Activated CD8-positive, alpha-beta memory T cell treated with anti-CD3 and anti-CD28 coated beads, Interleukin-2, amount 50 U/mL, for 48 hours (primary cell): ENCODE measurements at regions not wholly inside any gene's neighbourhood (a gene's known extent, or its start where the extent isn't known, plus 50 kb on each side); places are given as distances from the start of the nearest gene placed in this dataset.

ENCODE experiments used
- DNase-seq: peaks from one replicate; pipeline ENCODE4 v3.0.0-alpha.2; 2020

DNA sequence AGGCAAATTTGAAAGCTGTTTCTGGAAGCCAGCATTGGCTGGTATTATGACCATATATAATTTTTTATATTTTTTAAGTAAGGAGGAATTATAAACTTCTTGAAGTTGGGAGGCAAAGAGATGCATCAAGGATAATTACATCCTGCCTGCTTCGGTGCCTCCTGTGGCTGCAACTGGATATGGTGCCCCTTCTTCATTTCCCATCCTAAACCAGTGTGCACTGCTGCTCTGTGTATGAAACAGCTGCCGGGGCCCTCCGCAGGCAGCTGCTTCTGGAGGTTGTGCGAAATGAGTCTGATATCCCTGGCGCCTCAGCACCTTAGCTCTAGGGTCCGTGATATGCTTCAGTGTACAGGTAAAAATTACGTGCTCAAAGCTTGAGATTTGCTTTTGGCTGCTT lies 304.2 kb downstream of the ENC1 start:
- no peak for DNase-seq

DNA sequence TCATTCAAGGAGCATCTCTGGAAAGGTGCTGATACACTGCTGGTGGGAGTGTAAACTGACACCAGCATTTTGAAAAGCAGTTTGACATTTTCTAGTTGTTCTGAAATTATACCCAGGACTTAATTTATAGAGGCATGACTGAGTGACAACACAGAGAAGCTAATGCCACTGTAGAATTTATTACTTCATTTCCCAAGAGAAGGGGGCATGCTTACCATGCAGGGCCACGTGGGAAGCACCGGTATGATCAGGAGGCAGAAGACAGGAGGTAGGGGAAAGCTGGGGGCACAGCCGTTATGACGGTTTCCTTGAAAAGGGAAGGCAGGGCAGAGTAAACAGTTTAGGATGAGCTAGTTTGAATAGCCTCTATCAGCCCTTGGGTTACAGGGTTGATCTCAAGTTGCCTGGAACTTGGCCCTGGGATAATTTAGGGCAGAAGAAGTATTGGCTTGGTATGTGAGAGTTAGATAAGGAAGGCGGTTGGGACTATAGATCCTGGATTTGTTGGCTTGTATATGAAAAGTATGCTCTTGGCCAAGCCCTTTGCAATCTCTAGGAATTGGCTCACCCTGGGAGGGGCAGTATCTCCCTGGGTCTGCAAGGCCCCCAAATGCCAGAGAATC lies 305.7 kb downstream of the ENC1 start:
- DNase-seq = no peak

DNA sequence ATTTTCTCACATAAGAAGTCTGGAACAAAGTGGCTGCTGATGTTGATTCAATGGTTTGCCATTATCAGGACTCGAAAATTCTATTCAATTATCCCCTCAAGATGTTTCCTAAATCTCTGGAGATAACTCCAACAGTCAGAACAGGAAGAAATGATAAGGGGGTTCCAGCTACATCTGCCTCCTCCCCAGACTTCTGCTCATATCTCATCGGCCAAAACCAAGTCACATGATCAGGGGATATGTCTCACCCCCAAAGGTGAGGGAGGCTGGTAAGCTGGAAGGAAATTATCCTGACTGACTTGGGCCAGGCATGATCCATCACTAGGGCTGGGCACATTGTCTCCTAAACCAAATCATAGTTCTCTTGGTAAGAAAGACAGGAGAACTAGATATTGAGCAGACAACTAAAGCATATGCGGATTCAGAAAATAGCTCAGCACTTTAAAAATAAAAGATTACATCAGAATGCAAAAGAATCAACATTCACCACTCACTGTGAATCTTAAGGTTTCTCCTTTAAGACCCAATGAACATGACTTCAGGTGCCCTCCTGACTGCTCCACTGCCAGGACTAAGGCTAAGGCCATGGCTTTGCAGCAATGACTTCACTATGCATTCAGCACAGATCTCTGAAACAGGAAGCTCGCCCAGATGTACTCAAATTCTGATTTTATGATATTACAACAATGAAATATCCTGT lies 306.3 kb downstream of the ENC1 start:
- DNase-seq = no peak

DNA sequence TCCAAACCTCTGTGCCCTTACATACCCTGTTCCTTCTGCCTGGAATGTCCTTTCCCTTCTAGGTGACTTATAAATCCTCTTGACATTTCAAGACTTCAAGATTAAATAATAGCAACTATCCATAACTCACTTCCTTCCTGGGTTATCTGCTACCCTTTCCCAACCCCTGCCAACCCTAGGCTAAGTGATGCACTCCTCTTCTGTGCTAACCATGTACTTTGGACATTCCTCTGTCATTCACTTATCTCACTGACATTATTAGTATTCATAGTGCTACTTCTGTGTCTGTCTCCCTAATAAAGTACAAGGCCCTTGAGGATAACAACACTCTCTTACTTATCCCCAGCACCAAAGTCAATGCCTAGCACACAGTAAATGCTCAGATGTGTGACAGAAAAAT lies 307.1 kb downstream of the ENC1 start:
- DNase-seq = no peak

DNA sequence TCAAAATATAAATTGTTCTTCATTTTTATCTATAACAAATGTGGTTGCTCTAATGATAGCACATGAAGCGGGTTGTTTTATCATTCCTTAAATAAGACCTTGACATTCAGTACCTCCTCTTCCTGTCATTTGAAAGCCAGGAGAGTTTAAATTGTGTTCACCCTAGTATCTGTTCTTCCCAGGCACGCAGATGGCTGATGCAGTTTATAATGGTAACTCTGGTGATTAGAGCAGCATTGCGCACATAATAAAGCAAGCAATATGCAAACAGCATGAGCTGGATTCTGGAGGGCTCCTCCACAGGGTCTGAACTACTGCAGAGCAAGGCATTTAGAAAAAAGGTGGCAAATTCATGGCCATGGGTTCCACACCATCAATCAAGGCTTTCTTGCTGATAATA lies 307.8 kb downstream of the ENC1 start:
- no peak for DNase-seq

DNA sequence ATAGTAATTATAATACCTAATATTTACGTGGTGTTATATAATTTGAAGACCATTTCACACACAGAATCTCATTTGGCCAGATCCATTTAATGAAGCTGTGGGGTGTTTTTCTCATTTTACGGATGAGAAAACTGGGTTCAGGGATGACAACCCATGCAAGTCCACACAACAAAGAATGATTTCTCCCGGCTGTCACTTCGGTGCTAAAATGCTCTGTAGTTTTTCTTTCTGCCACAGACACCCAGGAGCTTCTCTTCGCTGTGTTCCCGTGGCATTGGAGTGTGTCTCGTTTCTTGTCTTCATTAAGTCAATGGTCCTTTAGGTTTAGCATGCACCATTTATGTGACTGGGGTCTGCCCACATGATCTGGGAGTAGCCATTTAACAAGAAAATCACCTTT lies 308.5 kb downstream of the ENC1 start:
- DNase-seq = no peak

DNA sequence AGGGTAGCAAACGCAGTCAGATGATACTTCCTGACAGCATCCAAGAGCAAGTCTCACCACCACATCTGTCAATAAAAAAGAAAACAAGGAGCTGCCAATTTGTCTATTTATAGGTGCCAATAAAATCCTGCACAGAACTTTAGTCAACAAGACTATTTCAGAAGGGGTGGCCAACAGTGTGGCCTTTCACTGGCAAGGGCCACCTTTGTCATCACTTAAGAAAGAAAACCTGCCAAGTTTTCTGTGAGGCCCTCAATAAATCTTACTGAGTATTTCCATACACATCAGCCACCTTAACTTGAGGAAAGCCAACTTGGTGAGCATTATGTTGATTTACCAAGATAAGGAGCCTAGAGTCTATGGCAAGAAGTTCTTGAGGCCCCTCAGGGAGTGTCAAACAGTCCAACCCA lies 312.3 kb downstream of the ENC1 start:
- DNase-seq = no peak

DNA sequence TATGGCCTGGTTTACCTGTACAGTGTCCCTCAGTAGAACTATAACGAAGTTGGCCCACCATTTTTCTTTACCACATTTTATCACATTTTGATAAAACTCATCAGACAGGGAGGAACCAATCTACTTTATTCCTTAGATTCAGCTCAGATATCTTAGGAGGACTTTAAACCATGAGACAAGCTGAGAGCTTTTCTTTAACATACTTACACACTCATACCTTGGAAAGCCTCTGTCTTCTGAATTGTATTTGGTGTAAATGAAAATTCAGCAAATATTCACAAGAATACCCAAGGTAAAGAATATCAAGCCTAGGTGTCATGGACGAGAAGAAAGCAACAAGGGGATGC lies 313.2 kb downstream of the ENC1 start:
- no peak for DNase-seq

DNA sequence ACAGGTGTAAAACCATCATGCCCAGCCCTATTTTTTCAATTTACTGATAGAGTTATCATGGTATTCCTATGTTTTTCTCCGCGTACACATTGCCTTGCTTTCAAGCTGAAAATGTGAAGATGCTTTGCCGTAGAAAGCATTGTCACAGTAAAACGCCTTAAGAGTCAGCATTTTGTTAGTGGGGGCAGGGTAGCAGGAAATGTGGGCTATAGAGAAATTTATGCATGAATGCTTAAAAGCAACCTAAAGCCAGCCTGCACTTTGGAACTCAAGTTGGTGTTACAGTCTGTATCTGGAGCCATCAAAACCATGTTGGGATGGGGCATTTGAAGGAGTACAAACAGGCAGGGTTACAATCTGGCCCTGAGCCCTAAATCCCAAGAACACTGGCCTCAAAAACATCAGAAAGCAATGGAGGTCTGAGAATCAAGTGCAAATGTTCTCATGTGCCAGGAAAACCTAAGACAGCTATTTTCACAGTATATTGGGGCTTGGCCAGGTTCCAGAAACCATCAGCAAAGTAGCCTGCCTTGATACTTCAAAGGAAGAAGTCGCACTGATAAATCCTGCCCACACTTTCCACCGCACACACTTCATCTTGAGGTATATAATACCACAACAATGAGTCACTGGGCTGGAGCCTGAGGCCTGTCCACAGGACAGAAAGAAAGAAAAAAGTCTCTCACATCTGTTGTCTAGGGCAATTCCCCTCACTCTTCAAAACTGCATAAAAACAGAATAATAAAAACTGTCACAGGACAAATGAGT lies 313.8 kb downstream of the ENC1 start:
- DNase-seq = peak; percentile 71

DNA sequence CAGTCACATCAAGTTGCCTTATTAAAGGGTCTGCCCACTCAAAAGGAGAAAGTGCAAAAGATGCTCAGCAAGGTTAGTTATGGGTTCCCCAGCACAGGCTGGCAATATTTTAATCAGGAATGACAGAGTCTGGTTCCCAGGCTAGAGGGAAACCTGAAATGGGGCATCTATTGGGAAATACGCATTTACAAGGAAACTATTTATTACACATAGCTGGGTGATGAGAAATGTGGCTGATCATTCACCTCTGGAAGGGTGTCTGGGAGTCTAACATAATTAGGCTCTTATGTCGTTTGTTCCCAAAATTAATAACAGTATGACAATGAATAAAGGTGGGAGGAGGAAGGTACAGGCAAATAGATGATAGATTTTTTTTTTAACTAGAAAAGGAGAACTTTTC lies 314.7 kb downstream of the ENC1 start:
- DNase-seq = no peak

DNA sequence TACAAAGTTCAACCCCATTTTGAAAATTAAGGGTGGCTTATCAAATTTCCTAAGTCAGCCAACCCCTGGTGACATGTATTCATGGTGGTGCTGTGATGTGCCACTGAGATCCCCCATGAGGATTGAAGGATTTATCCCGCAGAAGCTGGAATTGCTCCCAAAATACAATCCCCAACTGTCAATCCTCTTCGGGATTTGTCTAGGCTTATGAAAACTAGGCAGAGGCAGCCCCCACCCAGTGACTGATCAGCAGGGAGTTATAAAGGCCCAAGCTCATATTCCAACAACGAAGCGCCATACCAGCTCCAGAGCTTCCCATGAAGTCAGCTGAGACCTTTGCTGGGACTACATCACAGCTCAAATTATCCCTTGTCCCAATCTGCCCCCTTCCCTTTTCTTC lies 316.0 kb downstream of the ENC1 start:
- DNase-seq = no peak

DNA sequence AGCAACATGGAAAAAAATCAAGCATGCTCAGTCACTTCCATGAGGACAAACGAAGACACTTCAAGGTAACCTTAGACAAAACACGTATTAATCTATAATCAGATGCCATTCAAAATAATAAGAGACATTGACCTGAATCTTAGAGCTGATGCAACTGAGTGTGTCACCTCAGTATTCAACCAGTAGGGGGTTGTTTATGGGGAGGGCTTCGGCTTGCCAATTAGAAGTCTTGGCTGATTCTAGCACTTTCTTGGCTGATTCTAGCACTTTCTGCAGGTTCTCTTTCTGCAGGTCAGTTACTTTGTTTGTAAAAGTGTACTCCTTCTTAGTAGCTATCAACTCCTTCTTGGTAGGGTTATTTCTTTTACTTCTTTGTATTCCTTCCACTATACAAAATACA lies 317.6 kb downstream of the ENC1 start:
- DNase-seq = no peak

DNA sequence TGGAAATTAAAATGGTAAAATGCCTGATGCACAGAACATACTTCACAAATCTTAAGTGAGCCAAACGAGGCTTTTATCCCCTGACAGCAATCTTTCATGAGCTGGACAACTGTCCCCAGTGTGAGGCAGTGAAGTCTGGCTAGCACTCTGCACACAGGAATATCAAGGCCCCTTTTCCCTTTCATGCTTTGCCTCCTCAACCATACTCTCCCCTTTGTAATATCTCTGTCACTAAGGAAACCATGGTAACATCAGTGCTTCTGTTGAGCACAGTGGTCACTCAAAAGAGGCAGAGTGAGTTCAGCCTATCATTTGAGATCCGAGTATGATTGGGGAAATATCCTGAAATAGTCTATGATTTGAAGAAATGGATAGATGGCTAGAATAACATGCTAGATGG lies 318.3 kb downstream of the ENC1 start:
- no peak for DNase-seq

DNA sequence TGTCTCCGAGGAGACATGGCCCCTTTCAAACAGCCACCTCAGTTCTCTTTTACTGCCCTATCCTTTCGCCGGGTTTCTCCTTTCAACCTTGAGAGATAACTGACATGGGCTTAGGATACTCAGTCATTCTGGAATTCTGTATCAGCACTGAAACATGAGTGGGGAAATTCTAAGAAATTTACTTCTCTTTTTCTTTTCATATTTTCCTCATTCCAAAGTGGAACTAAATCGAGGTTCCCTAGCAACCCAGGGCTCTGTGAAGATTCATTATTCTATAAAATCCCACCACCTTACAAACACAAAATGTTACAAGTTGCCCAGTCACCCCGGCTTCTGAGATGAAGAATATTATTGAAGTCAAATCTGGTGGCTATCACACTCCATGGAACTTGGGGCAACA lies 319.2 kb downstream of the ENC1 start:
- no peak for DNase-seq

DNA sequence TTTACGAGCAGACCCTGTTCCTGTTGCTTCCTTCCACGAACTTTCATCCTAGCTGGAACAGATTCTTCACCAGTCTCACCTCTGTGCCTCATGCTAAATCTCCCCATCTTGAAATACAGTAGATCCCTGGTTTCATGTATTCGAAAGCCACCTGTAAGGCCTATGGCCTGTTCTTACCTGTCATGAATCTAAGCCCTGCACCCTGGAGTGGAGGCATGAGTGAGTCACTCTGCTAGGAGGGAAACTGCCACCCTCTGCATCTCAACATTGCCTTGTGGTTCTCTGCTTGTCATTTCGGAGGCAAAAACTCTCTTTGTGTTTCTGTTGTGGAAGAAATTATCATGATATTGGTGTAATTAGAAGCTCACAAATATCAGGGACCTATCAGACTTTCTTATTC lies 320.0 kb downstream of the ENC1 start:
- DNase-seq = no peak

DNA sequence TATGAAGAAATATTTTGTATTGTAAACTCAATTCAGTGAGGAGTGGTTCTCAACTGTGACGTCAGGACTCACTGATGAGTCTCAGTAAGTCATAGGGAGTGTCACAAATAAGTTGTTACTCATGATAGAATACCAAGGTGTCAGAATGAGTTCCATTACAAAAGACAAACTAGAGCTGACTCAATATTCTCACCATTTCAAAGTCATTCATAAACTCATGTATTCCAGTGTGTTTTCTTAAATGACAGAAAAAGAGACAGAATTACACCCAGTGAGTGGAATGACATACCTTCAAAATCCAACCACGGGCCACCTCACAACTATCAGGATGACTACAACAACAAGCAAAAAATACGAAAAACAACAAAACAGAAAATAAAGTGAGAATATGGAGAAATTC lies 321.5 kb downstream of the ENC1 start:
- DNase-seq = no peak

DNA sequence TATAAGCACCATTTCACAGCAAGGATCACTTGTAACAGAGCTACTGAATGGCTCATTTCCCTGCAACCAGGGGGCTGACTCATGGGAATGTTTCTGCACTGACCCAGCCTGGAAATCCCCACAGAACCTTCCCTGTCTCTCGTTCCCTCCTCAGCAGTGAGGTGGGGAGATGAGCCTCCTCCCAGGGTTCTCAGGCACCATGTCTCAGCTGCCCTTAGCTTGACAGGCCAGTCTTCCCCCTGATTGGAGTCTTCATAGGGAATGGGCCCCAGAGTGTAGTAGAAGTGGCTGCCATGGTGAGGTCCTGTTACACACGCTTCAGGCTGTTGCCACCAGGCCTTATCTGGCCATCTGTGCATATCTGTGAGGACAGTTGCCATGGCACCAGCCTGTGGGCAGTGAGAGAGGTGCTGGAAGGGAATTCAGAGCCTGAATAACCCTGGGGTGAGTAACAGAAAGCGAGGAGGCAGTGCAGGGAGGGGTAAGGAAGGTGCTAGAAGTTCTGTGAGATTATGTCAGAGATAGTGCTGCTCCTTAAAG lies 324.4 kb downstream of the ENC1 start:
- DNase-seq = peak; percentile 57

DNA sequence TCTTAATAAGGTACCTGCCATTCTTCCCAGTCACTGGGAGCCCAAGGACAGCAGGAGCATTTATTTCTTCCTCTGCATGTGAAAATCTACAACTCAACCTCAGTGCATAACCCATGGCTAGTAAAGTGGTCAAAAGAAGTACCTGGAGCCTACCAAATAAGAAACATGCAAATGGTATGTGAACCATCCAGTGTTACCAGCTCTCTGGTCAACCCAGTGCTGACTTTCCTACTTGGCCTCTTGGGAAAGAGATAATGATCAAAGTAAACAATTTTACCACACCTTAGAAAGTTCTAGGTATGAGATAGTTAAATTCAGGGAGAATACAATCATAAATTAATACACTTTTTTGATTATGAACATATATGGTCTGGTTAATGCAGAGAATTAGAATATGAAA lies 325.6 kb downstream of the ENC1 start:
- DNase-seq = no peak

DNA sequence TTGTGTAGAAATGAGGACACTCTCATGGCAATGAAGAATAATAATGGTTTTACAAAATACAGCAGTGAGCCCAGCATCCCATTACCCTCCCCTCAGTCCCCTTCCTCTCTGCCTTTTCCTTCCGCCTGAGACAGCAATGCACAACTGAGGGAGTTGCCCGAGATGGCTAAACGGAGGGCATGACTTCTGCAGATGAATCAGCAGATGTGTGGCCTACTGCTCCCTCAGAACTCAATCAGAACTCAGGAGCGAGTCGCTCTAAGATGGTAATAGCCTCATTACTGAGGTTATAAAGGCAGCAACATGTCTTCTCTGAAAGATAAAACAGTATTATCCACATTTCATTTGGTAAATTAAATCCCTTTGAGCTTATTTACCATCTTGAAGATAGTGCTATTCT lies 326.6 kb downstream of the ENC1 start:
- no peak for DNase-seq

DNA sequence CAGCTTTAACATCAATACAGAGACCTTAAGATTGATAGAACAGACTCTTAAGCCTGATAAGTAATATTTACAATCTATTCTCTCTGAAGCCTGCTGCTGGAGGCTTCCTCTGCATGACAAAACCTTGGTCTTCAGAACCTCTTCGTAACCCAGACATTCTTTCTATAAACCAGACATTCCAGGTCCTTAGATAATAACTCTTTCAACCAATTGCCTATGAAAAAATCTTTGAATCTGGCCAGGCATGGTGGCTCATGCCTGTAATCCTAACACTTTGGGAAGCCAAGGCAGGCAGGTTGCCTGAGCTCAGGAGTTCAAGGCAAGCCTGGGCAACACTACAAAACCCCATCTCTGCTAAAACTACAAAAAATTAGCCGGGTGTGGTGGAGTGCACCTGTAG lies 327.8 kb downstream of the ENC1 start:
- DNase-seq = no peak

DNA sequence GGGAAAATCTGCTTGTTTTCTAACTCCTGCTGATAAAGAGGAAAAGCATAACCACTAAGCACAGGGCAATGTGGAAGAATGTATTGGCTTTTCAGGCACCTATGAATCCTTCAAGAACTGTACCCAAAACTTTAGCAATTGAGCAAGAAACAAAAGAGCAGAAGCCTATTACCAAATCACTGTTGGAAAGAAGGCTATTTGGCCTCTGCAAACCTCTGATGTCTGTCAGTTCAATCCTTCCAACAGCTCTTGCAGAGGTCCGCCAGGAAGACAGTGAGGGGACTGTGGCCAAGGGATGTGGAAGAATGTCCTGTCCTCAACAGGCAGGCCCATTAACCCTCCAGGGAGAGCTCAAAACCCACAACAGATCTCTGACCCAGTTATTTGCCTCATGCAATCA lies 328.6 kb downstream of the ENC1 start:
- DNase-seq = no peak

DNA sequence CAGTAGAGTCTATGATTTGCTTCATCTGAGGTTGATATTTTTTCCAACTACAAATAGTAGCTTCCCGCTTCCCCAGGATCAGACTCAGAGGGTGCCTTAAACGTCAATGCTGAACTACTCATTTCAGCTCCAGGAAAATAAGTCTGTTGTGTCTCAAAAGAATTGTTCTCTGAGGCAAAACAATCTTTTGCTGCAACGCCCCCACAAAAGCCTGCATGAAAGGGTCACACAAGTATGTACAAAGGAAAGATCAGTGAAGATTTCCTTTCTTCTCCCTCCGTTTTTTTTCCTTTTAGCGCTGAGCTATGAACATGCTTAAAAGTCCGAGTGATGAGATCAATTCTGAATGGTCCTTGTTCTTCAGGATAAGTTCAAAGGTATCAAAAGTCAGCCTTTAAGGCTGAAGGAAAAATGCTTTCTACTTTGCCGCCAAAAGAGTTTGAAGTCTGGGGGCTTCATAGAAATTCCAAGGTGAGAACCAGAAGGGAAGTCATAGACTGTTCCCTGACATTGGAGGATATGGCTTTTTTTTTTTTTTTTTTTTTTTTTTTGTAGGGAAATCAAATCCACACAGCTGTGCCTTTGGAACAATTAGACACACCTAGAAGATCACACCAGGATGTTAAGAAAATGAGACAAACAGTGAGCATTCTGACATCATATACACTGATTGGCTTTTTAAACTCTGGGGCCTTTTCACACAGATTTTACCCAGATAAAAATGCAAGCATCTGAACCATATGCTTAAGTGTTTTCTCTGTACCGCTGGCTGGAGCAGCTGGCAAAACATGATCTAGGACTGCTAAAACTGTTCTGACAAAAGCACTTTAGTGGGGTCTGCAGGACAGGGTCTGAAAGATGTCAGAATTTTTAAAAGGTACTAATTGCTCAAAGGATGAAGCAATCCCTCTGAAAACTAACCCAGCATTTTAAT lies 329.3 kb downstream of the ENC1 start:
- DNase-seq = no peak

DNA sequence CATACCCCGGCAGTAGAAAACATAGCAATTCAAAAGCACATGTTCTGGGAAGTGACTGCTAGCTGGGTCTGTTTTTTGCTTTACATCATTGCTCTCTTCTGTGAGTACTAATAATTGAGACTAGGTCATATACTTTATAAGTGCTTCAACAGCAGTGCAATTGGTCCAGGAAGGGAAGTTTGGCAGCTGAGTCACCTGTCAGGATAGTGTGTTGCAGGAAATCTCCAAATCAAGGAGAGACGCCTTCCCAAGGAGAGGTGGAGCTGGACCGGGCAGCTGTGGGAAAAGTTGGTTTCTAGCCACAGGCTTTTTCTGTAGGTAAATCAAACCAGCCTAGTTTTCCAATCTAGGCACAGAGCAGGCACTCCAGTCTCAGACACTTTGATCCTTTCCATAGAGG lies 330.1 kb downstream of the ENC1 start:
- no peak for DNase-seq
